ENCODE measurements at regions not wholly inside any gene's neighbourhood (a gene's known extent, or its start where the extent isn't known, plus 50 kb on each side); places are given as distances from the start of the nearest gene placed in this dataset.

DNA sequence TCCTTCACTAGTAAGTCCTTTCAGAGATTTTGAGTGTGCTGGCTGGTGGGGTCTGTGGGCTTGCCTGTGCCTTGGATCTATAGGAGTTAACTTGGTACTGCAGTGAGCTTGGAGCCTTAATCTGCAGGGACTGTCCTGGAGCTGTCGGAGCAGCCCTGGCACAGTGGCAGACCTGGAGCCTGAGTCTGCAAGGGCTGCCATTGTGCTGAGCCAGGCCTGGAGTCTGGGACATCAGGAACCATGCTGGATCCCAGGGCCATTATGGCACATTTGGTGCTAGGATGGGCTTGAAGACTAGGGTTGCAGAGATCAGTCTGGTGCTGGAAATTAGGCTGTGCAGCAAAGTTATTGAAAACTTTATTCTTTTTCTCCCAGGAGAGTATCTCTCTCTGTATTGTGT is 665.4 kb downstream of the METTL15 start:
- no peak for DNase-seq

DNA sequence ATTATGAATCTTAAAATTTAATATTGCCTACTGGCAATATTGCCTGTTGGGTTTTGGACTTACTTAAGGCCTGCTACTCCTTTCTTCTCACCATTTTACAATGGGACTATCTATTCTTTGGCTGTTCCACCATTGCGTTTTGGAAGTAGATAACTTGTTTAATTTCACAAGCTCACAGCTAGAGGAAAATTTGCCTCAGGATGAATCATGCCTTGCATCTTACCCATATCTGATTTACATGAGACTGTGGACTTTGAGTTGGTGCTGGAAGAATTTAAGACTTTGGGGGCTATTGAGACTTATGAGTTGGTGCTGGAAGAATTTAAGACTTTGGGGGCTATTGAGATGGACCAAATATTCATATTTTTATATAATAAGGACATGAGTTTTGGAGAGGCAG is 662.6 kb downstream of the METTL15 start:
- DNase-seq, result no peak

DNA sequence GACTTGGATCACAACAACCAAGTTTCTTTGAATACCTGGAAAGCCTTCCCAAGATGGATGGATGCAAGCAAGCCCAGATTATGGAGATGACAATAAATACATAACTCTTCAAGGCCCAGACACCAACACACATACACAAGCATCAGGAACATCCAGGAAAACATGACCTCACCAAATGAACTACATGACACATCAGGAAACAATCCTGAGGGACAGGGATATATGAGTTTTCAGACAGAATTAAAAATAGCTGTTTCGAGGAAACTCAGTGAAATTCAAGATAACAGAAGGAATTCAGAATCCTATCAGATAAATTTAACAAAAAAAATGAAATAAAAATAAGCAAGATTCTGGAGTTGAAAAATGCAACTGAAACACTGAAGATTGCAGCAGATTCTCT is 659.4 kb downstream of the METTL15 start:
- DNase-seq, result no peak

DNA sequence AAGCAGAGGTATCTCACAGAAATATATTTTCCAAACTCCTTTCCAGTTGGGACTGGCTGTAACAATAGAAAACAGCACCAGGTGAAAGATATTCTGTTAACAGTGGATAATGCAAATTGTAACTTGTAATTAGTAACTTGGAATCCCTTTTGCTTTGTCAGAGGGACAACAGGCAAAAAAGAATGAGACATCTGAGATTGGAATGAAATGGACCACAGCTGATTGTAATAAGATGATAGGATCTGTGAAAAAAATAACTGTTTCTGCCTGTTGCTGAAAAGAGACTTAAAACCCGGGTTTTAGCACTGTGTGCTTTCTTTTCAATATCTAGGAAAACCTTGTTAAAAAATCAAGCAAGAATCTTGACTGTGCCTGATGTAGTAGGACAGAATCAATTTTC is 655.7 kb downstream of the METTL15 start:
- no peak for DNase-seq

DNA sequence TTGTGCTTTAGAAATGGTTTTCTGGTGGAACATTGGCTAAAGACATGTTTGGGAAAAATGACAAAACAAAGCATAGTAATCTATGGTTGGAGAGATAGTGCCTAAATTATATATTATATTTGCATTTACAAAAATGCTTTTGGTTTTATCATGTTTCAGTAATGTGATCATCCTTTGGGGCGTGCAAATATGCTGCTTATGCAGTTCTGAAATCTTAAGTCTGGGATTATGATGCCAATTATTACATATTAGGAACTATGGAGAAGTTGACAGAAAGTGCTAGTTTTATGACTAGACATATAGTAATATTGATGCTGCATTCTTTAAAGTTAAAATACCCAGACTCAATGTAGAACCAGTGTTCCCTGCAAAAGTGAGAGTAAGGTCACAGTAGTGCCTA is 655.0 kb downstream of the METTL15 start:
- no peak for DNase-seq

DNA sequence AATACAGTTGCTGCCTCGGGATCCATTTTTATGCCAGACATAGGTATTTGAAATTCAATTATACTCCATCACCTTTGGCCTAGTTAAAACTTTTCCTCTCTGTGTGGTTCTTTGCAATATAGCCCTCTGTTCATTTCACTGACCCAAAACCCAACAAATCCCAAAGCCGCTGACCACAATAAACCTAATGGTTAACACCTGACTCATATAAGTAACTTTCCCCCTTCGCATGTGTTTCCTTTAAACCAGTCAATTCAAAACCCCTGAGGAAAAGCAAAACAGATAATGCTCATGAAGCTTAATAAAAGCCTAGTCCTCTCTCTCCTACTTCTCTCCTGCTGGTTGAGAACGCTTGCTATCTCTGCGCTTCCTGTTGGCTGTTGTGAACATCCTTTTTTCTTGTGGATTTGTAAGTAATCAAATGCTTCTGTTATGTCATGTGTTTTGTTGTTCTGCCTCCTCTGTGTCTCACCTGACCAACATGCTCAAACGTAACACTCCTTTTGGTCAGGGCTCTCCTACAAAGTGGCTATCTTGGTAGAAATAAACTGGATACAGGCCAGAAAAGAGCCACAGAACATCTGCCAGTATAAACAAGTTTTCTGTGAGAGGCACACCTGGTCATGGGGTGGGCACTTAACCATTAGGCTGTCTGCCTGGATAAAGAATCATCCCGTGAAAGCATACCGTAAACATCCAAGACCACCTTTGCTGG is 652.6 kb downstream of the METTL15 start:
- DNase-seq, result no peak

DNA sequence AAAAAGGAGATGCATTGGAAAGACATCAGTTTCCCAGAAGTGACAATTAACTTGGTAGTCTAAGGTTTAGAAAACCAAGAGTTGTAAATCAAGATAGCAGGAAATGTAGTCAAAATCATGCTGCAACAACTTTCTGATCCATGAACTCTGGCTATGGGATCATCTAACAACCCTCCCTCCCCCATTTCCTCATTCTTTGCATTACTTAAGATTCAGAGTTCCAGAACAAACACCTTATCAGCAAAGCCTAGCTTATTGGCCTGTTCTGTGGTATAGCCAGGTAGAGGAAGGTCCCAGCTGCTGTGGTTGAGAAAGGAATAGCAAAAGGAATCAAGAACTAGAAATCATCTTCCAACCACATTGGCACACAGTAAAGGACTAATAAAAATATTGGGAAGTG is 651.1 kb downstream of the METTL15 start:
- DNase-seq, result no peak

DNA sequence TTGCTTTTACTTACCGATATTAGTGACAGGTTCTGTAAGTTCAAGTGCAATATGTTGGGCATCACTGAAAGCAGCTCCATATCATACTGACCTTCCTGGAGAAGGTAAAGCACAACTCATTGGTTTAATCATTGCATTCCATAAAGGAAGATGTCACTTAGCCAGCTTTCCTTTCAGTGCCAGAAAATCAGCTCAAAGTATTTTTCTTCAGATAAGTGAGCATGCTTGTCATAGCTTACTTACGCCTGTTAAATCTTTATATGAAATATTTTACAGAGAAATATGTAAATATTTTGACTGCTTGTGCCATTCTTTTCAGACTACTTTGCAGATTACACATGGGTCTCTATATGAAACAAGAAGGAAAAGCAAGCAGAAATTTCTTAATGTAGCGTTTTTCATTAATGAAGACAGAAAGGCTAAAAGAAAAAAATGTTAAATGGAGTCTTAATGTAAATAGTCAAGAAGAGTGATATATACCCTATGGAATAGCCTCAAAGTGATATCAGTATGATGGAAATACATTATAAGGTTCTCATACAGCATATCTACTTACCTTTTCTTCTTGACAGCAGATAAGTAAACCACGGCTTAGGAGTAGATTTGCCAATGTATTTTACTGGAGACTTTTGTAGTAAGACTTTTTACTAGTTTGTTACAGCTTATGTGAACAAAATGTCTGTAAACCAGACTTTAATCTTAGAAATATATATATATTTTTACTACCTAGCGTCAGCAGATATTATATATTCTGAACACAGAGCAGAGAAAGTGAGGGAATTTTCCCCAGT is 649.7 kb downstream of the METTL15 start:
- DNase-seq, result no peak

DNA sequence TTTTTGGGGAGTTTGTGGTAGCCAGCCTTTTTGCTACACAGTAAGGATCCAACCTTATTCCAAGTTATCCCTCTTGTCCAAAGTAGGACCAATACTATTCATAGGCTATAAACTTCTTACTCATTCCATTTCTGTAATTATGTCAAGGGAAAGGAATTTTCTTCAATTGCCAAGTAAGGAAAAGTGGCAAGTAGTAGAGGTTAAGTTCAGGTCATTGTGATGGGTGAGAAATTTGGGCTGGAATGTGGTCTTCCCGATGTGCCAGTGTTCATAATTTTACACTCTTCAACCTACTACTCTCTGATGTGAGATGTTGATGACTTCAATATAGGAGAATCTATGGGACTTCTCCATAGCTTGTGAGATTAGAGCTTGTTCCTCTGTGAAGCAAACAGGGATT is 648.8 kb downstream of the METTL15 start:
- DNase-seq, result no peak

DNA sequence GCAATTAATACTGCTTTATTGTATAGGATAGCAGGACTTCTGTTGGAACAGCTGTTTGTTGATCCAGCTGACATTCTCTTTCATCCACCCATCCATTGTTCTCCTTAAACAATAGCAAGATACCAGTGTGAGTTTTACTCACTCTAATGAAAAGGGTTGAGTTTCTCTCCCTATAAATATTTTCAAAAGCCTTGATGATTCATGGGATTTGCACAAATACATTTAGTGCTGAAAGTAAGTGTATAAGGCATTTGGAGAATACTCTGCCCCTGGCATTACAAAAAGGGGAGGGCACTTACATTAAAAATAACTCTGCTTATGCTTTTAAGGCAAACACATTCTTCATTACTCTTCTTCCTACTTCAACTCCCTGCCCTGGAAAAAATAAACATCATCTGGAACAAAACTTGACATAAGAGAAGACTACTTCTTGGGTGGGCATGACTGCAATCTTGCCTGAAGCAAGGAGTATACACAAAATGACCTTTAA is 634.9 kb downstream of the METTL15 start:
- no peak for DNase-seq

DNA sequence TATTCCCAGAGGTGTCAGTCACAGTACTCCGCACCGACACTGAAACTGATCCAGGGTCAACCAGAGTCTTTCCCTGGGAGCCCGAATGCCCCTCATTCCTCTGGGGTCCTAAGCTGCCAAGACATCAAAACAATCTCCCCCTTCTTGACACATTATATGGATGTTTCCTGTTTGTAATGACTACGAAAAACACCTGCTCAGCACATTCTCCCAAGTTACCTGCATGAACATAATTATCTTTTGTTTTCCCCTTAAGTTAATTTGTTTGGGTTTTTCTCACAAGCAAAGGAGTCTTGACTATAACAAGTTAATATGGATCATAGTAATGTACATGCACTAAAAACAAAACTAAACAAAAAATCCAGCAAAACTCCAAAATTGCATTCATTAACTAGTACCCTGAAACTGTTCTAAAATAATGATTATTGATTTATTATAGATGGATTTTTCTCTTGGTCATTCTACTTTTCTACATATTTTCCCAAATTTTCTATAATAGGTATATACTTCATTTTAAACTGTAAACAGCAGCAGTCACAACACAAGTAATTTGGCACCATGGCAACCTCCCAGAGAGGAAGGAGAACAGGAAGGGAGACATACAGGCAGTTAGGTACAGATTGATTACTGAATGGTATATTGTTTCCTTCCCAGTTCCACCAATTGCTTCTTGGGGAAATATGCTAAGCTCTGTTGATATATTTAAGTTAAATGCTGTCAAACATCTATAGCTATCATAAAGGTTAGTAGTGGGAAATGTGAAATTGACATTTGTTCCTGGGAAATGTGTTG is 631.5 kb downstream of the METTL15 start:
- no peak for DNase-seq

DNA sequence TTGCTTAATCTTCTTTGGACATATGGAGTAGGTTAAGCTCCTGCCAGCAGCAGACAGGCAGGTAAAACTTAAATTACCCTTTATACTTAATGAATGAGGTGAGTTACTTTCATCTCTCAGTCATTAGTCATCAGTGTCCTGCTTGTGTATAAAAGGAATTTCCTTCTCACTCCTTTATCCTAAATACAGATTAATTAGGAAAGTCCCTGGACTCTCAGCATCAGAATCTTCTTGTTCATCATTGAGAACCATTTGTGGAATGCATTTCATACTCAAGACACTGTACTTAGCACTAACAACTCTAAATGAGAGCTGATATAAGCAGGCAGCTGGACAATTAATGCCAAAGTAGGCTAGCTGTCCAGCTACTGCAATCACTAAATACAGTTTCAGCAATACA is 630.4 kb downstream of the METTL15 start:
- no peak for DNase-seq

DNA sequence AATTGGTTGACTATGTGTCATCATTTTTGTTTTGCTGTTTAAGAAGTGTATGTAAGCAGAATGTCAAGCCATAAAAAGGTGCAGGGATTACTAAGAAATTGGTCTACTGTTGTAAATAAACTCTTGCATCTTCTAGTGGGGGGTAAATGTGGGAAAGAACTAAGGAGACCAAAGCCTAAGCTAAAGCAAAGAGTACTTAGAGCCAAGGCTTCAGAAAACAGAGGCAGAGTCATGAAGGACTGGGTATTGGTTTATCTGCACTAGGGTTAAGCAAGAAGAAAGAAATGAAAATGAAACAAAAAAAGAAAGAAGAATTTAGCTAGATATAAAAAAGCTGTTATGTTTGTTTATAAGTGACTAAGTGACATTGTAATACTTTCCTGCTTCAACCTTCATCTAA is 628.1 kb downstream of the METTL15 start:
- no peak for DNase-seq

DNA sequence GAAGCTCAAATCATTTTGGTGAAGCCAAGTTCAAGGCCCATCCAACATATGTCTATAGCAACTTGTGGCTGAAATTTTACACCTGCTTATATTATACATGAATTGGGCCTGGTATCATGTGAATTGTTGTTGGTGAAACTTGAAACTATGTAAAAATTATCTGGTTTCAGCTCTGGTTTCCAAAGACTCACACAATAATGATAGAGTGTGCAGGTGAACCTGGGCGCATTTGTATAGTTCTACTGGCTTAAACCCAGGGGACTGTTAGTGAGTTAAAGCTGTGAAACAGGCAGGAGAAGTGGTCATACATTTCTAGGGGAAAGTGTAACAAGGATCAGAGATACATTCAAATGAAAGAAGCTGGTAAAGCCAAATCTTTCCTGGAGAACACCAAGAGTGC is 627.3 kb downstream of the METTL15 start:
- DNase-seq, result no peak

DNA sequence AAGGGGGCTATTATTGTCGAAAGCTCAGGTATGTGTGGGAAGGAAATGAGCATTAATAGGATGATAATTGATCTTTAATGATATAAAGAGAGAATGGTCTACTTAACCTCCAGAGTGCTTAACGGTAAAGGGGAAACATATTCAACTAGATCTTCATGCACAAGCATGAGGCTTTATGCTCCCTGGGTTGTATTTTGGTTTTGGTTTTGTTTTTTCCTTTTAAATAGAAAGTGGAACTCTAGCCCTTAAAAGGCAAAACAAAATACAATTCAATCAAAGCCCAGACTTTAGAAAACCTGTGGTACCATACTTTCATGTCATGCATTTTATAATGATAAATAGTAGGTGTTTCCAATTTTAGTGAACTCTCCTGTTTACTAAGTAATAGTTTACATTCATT is 622.7 kb downstream of the METTL15 start:
- DNase-seq, result no peak

DNA sequence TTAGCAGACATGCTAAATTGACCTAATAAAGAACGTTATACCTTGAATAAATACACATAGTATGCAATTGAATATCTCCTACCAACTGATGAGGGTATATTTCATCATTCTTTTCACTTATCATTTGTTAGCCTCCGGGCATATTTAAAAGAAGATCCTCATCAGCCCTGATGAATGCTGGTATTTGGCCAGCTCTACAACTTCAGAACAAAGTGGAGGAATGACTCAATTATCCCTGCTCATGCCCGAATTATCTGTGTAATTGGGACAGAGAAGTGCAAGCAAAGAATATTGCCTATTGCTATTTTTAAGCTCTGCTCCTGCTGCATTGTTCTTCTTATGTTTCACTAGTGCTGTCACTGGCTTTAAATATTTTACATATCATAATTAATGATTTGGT is 622.1 kb downstream of the METTL15 start:
- no peak for DNase-seq

DNA sequence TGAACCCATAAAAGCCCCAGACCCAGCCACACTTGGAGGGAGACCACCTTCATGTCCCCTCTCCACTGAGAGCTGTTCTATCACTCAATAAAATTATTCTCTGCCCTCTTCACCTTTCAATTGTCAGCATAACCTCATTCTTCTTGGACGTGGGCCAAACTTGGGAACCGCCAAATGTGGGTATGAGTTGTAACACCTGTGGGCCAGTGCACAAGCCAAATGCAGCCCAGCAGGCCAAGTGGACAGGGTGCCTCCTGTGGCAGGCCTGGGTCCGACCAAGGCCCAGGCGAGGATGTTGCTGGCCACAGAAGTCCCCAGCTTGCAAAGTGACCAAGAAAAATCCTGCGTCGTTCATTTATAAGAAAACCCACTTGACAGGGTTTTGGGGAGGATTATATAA is 621.2 kb downstream of the METTL15 start:
- no peak for DNase-seq

DNA sequence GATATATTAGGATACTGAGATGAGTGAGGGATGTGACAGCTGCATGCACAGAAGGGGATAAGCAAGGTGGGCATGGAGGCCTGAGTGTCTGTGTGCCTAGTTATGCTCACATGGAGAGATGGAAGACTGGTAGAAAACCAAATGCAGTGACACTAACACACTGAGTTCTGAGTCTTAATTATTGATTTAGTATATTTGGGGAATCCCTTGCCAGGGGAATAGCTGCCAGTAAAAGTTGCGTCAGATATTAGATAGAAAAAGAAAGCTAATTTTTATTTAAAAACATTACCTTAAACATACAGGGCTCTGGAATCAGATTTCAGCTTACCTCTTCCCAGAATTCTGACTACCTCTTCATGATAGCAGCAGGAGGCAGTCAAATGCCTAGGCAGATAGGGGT is 620.5 kb downstream of the METTL15 start:
- DNase-seq, result no peak

DNA sequence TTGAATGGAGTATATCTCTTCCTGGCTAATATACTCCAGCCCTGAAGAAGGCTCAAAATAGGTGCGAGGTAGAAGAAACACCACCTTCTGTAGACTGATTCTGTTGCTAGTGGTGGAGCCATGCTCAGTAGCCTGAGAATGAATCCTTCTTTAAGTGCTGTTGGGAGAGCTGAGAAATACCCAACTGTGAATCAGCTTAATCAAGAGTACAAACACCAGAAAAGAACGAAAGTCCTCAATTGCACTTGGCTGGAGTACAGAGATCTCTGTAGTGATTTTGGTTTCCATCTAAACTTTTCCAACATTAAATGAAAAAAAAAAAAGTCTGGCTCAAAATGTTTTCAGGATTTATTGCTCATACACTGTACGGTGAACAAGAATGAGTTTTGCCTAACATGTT is 619.1 kb downstream of the METTL15 start:
- no peak for DNase-seq

DNA sequence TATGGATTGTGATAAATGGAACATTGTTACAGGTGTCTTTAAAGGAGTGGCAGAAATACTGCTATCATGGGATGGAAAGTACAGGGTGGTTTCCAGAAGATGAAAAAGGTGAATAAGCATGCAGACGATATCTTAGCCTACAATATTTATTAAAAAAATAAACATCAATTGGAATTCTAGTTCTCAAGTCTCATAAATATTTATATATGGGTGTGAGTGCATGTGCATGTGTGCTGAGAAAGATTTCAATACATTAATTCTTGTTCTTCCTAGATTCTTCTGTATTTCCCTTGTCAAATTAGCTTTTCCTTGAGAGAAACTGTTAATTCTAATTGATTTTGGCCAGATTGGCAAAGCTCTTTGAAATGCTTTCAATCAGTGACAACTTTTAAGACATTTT is 618.2 kb downstream of the METTL15 start:
- no peak for DNase-seq

DNA sequence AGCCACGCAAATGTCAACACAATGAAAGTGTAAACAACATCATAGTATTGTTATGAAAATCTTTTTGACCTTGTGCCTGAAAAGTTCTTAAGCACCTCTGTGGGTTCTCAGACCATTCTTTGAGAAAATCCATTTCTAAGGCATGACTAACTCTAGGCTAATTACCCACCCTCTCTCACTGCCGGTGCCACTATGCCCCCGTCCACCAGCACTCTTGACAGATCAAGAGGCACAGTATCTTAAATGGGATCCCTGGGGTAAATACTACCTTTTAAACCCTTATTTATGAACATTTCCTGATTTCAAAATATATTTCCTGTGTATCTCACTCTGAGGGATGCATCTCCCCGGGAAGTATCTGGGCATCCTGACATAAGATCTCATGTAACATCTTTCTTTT is 607.5 kb downstream of the METTL15 start:
- no peak for DNase-seq

DNA sequence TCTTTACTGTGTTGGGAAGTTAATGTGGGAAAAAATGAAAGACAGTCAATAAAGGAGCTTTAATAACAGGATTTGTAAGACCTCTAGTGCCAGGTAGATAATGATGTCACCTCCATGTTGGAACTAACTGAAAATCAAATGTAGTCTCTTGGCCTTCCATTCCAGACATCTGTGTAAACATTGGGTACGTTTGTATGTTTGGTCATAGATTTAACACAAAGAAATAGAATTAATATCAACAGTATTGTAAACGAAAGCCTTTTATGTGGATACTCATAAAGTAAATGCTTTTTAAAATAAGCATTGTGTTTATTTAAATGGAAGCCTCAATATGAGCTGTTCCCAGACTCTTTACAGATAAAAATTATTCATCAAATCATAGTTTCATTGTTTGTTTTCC is 605.7 kb downstream of the METTL15 start:
- DNase-seq, result no peak

DNA sequence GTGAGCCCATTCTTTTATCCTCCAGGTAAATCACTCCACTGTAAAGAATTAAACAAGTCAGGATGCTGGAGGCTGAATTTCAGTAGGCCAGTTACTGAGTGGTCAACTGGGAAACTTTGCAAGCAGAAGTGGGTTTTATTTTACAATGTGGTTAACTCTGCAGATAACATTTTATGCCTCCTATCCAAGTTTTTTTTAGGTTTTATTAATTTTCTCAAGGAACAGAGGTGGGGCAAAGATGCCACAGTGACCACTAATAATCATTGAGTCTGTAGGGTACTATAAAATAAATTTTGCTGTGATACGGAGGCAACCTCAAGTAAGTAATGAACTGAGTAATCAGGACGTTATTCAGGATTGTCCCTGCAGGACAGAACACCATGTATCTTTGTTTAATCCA is 599.9 kb downstream of the METTL15 start:
- no peak for DNase-seq

DNA sequence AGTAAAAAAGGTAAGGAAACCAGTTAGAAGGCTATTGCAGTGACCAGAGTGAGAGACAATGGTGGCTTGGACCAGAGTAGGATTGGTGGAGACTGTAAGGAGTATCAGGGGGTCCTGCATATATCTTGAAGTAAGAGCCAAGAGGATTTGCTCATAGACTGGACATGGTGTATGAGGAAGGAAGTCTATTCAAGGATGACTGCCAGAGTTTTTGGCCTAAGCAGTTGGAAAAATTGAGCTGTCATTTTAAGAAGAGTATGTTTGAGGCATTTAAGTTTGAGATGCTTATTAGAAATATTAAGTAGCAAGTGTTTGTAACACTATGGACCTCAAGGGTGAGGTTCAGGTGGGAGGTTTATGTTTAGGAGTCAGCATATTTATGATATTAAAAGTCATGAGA is 596.6 kb downstream of the METTL15 start:
- DNase-seq, result no peak

Measured in stimulated activated CD4-positive, alpha-beta T cell treated with anti-CD3 and anti-CD28 coated beads, Interleukin-4, amount 100 ng/mL, for 1 hour (primary cell).